ACC112 (cell line): ENCODE measurements at regions not wholly inside any gene's neighbourhood (a gene's known extent, or its start where the extent isn't known, plus 50 kb on each side); places are given as distances from the start of the nearest gene placed in this dataset.
"Not testable (repeated sequence)": the region's sequence is repeated elsewhere in the genome, so short reads cannot be mapped to it uniquely, and the experiment has no call there.

Source experiments
- H2AFZ ChIP-seq: fragments of 200-600 bp; sonication (generic); one replicate; pipeline ENCODE4 v1.6.0; 2017; ENCODE audit warnings: antibody characterized with exemption, low read length; ENCODE audit not compliant: unreplicated experiment
- H3K27ac ChIP-seq: fragments of 200-600 bp; sonication (generic); 2 replicates; pipeline ENCODE4 v1.5.1; 2014; ENCODE audit warnings: low read depth, mild to moderate bottlenecking, antibody characterized with exemption, low read length, moderate library complexity
- H3K27me3 ChIP-seq: fragments of 200-600 bp; sonication (generic); 2 replicates; pipeline ENCODE4 v1.6.1; 2014; ENCODE audit warnings: mild to moderate bottlenecking, antibody characterized with exemption, low read length, moderate library complexity, mixed read lengths; ENCODE audit not compliant: insufficient read depth
- H3K36me3 ChIP-seq: fragments of 200-600 bp; sonication (generic); 2 replicates; pipeline ENCODE4 v1.6.1; 2016; ENCODE audit warnings: mild to moderate bottlenecking, antibody characterized with exemption, low read length, moderate library complexity, mixed read lengths; ENCODE audit not compliant: insufficient read depth
- H3K4me1 ChIP-seq: fragments of 200-600 bp; sonication (generic); one replicate; pipeline ENCODE4 v1.6.1; 2016; ENCODE audit warnings: low read length, mixed read lengths; ENCODE audit not compliant: insufficient read depth, unreplicated experiment, control insufficient read depth
- H3K4me3 ChIP-seq: fragments of 200-600 bp; sonication (generic); 2 replicates; pipeline ENCODE4 v1.5.1; 2014; ENCODE audit warnings: mild to moderate bottlenecking, low read depth, low read length
- H3K79me2 ChIP-seq: fragments of 200-600 bp; sonication (generic); one replicate; pipeline ENCODE4 v1.6.0; 2016; ENCODE audit warnings: low read length; ENCODE audit not compliant: control insufficient read depth, unreplicated experiment, insufficient read depth

DNA sequence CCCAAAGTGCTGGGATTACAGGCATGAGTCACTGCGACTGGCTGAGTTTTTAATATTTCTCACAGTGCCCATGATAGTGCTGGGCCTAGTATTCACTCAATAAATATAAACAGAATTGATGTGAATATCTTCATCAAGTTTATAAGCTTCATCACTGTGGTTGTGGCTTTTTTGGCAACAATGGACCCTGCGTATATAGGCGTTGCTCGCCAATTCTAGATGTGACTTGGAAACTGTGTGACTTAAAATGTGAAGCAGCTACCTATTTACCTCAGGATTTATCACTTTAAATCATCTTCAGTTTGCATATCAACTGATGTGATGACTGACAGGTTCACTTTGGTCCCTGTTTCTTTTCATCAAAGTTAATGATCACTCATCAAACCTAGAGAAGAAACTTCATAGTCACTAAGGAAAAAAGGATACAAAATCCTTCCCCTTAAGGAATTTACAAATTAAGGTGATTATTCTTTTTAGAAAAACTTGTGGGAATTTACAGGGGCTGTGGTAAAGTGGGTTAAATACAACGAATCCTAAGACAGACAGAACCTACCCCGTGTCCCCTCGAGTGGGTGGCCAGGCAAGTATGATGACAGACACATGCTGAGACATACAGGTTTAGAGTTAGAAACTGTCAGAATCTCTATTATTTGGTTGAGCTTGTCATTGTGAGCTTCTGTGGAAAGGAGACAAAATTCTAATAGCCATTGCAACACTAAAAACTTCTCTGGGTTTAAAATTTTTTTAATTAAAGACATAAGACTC is 101.3 kb downstream of the AKAP11 start:
- H3K27ac ChIP-seq = no peak overlapping the region
- no peaks in the 10 kb centered on the region for H3K4me1 ChIP-seq
- H3K4me3 ChIP-seq = no peak overlapping the region
- no peaks in the 10 kb centered on the region for H3K36me3 ChIP-seq
- H3K79me2 ChIP-seq = no peaks in the 10 kb centered on the region
- H2AFZ ChIP-seq = no peak overlapping the region
- no peaks in the 10 kb centered on the region for H3K27me3 ChIP-seq

DNA sequence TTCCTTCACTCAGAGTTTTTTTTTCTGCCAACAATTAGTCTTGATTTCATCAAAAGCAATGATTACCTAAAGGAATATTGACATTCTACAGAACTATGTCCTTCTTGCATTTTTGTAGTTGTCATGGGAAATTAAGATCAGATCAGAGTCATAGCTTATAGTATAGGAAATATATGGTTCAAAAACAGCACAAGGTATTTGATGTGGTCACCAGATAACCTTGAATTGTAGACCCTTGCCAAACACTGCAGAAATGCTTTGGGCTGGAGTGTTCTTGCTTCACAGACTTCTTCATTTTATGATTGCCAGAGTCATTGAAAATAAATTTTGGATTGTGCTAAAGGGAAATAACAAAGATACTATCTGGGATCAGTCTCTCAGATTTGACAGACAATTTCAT is 103.7 kb downstream of the AKAP11 start:
- H3K27me3 ChIP-seq = no peaks in the 10 kb centered on the region
- H3K4me3 ChIP-seq = no peak overlapping the region
- no peak overlapping the region for H3K27ac ChIP-seq
- no peak overlapping the region for H2AFZ ChIP-seq
- no peaks in the 10 kb centered on the region for H3K79me2 ChIP-seq
- H3K36me3 ChIP-seq = no peaks in the 10 kb centered on the region
- H3K4me1 ChIP-seq = no peaks in the 10 kb centered on the region

- Histone ChIP-seq H3K4me1 (no peaks in the 10 kb centered on the region), H3K27ac (peak overlapping the region; percentile 42; the same call in 1 of the 2 replicates), H2AFZ (no peak overlapping the region), H3K27me3 (no peaks in the 10 kb centered on the region), H3K79me2 (no peaks in the 10 kb centered on the region), H3K4me3 (no peak overlapping the region), H3K36me3 (no peaks in the 10 kb centered on the region)
Measured at GRCh38 chr13:42377640-42378382, 105.9 kb downstream of the AKAP11 start.

DNA sequence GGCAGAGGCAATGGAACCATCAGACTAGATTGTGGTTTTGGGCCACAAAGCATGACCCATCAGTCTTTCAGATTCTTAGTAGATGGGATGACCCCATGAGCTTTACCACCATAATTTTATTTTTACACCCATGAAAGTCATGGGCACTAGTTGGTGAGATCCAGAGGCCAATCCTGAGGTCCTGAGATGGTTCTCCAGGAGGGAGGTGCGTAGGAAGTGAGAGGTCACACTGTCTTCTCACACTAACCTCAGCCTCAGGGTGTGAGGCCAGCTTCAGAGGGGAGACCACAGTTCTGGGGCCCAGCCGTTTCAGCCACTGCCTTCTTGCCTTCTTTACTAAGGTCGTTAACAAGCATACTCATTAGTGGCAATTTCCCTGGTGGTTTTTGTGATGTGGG is 106.4 kb downstream of the AKAP11 start:
- no peaks in the 10 kb centered on the region for H3K79me2 ChIP-seq
- H3K36me3 ChIP-seq = no peaks in the 10 kb centered on the region
- no peak overlapping the region for H2AFZ ChIP-seq
- peak overlapping the region; percentile 42; the same call in 1 of the 2 replicates for H3K27ac ChIP-seq
- no peaks in the 10 kb centered on the region for H3K27me3 ChIP-seq
- H3K4me1 ChIP-seq = no peaks in the 10 kb centered on the region
- H3K4me3 ChIP-seq = no peak overlapping the region

- Histone ChIP-seq H2AFZ (no peak overlapping the region), H3K27ac (no peak overlapping the region), H3K4me3 (no peak overlapping the region), H3K4me1 (no peaks in the 10 kb centered on the region), H3K36me3 (no peaks in the 10 kb centered on the region), H3K79me2 (no peaks in the 10 kb centered on the region), H3K27me3 (no peaks in the 10 kb centered on the region)
Measured at GRCh38 chr13:42379241-42379640, 107.3 kb downstream of the AKAP11 start.

GRCh38 chr13:42380420-42381164 is 108.6 kb downstream of the AKAP11 start:
- Histone ChIP-seq H3K4me1 (no peaks in the 10 kb centered on the region), H3K27me3 (no peaks in the 10 kb centered on the region), H3K36me3 (no peaks in the 10 kb centered on the region), H3K27ac (no peak overlapping the region), H3K79me2 (no peaks in the 10 kb centered on the region), H2AFZ (no peak overlapping the region), H3K4me3 (no peak overlapping the region)

- Histone ChIP-seq H3K27me3 (no peaks in the 10 kb centered on the region), H2AFZ (no peak overlapping the region), H3K4me3 (no peak overlapping the region), H3K4me1 (no peaks in the 10 kb centered on the region), H3K27ac (no peak overlapping the region), H3K79me2 (no peaks in the 10 kb centered on the region), H3K36me3 (no peaks in the 10 kb centered on the region)
Measured at GRCh38 chr13:42381165-42381425, 109.1 kb downstream of the AKAP11 start.

GRCh38 chr13:42381426-42381825 is 109.5 kb downstream of the AKAP11 start:
- H3K79me2 ChIP-seq, H3K4me3 ChIP-seq, H3K27ac ChIP-seq, H3K4me1 ChIP-seq, H3K27me3 ChIP-seq, H2AFZ ChIP-seq, H3K36me3 ChIP-seq: not testable (repeated sequence)

DNA sequence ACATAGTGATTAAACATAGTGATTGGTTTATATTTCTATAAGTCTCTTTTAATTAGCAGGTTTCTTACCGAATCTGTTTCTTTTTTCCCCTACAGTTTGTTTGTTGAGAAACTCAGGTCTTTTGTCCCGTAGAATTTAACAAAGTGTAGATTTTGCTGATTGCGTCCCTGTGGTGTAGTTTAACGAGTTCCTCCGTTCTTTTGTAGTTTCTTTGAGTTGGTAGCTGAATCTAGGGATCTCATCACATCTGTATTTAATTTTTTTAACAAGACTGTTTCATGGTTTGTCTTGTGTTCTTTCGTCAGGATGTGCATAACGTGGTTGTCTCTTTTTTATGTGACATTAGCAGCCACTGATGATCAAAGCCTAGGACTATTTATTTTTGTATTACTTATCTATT is 111.1 kb downstream of the AKAP11 start:
- H3K27ac ChIP-seq = no peak overlapping the region
- H3K4me3 ChIP-seq = no peak overlapping the region
- no peak overlapping the region for H2AFZ ChIP-seq
- no peaks in the 10 kb centered on the region for H3K36me3 ChIP-seq
- H3K4me1 ChIP-seq = no peaks in the 10 kb centered on the region
- no peaks in the 10 kb centered on the region for H3K79me2 ChIP-seq
- H3K27me3 ChIP-seq = no peaks in the 10 kb centered on the region

GRCh38 chr13:42384265-42384664 is 112.3 kb downstream of the AKAP11 start:
- H3K36me3 ChIP-seq = no peaks in the 10 kb centered on the region
- no peaks in the 10 kb centered on the region for H3K27me3 ChIP-seq
- no peak overlapping the region for H3K4me3 ChIP-seq
- H3K27ac ChIP-seq = no peak overlapping the region
- no peaks in the 10 kb centered on the region for H3K4me1 ChIP-seq
- H3K79me2 ChIP-seq = no peaks in the 10 kb centered on the region
- no peak overlapping the region for H2AFZ ChIP-seq

GRCh38 chr13:42388326-42388725 is 116.4 kb downstream of the AKAP11 start:
- Histone ChIP-seq H3K4me3 (no peak overlapping the region), H3K36me3 (no peaks in the 10 kb centered on the region), H3K27ac (no peak overlapping the region), H3K27me3 (no peaks in the 10 kb centered on the region), H3K79me2 (no peaks in the 10 kb centered on the region), H3K4me1 (no peaks in the 10 kb centered on the region), H2AFZ (no peak overlapping the region)
